ENCODE measurements at regions not wholly inside any gene's neighbourhood (a gene's known extent, or its start where the extent isn't known, plus 50 kb on each side); places are given as distances from the start of the nearest gene placed in this dataset.
"Not testable (repeated sequence)": the region's sequence is repeated elsewhere in the genome, so short reads cannot be mapped to it uniquely, and the experiment has no call there.

DNA sequence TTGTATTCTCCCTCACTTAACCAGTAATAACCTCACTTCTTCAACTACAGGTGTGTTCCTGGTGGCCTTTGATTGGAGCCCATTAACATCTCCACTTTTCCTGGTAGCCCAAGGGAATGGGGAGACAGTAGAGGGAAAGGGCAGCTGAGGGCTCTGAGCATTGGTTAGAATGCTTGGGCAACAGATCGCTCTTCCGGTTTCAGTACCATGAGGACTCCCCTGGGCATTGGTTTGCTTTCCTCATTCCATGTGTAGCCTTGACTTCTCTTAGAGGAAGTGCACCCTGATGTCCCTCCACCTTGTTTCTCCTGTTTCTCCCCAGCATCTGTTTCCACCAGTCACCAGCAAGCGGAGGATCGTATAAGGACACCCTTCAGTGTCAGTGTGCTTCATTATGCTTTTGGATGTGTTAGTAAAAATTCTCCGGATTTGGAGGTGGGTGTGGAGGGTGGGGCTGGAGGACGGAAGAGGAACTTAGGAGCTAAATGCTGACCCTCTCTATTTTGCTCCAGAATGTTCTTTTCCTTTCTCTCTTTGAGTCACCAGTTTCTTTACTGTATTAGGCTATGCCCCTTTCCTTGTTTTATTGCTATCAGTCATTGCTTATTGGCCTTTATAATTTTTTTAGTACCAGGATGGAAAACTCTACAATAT is 50.6 kb upstream of the ZNG1B start:
- peak in 1 of 42 donors; percentile 6 for DNase-seq
- intact Hi-C loops (cut with DNase I): not testable (repeated sequence)

DNA sequence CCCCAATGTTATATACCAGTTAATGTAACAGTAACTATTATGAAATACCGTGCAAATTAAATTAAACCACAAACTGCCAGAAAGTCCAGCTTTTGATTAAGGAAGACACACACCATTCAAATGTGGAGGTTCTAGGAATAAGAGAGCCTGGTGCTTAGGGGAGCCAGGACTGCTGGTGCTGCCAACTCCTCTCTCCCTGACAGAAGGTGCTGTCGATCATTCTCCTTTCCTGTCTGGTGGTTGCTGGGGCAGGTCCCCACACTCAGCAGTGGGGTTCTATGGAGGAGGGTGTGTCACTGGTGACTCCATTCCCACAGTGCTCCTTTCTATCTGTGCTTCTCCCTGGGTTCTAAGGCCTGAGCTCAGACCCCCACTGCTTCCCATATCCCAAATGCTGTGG is 57.9 kb upstream of the ZNG1B start:
- not testable (repeated sequence) for DNase-seq
- intact Hi-C loops (cut with DNase I): loop anchor here (10.0 kb wide), 1 partner anchor 135 kb away; no protein-coding TSS in a partner anchor

- no peak for DNase-seq
- intact Hi-C loops (cut with DNase I): loop anchor here (10.0 kb wide), 1 partner anchor 132 kb away; no protein-coding TSS in a partner anchor
Observed at GRCh38 chr2:113376913-113377445, 60.5 kb upstream of the ZNG1B start.

DNA sequence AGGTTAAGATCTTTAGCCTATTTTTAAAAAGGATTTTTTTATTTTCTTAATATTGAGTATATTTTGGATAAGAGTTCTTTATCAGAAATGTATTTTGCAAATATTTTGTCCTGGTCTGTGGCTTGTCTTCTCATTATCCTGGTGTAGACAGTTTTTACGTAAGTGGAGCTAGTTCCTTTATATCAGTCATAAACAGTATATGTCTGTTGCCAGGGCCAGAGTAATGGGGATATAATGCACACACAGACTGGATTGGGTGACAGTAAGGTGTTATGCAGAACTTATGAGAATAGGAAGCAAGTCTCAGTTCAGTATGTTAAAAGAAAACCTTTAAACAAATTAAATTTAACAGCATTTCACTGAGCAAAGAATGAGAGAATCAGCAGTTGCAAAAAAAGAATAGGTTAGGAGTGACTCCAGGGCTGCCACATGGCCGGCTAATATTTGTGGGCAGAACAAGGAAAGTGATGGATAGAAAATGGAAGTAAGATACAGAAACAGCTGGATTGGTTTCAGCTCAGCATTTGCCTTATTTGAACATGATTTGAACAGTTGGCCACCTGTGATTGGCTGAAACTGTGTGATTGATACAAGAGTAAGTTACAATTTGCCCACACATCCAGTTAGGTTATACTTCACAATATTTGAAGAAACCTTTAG is 61.1 kb upstream of the ZNG1B start:
- DNase-seq: no peak
- intact Hi-C loops (cut with DNase I): loop anchor here (10.0 kb wide), 1 partner anchor 132 kb away; no protein-coding TSS in a partner anchor

GRCh38 chr2:113374857-113375256 is 62.6 kb upstream of the ZNG1B start:
- not testable (repeated sequence) for DNase-seq
- intact Hi-C loops (cut with DNase I): loop anchor here (10.0 kb wide), 1 partner anchor 130 kb away; no protein-coding TSS in a partner anchor

DNA sequence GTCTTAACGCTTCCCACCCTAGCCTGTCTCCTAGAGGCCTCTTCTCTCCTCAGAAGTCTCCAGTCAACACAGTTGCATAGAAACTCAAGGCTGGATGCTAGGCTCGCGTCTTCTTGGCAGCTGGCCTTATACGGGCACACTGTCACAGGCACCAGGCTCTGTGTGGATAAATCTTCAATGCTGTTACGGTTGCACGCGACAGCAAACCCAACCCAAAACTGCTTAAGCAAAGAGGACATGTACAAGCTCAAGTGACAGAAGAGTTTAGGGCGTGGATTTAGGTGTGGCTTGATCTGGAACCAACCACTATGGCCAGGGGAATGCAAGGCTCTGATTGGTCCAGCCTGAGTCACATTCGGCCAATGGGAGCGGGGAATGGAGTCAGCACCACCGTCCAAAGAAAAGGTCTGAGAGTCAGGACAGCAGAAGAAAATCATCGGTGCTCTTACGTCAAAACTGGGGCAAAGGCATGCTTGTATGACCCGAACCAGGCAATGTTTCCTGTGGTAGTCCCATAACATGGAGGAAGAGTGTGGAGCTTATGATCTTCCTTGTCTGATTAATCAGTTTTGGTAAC is 65.1 kb upstream of the ZNG1B start:
- not testable (repeated sequence) for DNase-seq
- intact Hi-C loops (cut with DNase I): loop anchor here (10.0 kb wide), 1 partner anchor 128 kb away; no protein-coding TSS in a partner anchor

GRCh38 chr2:113370478-113371091 is 66.9 kb upstream of the ZNG1B start:
- peak in 41 of 42 donors; percentile 27 to 79 (median 59) for DNase-seq
- intact Hi-C loops (cut with DNase I): loop anchor here (10.0 kb wide), 1 partner anchor 126 kb away; no protein-coding TSS in a partner anchor

DNA sequence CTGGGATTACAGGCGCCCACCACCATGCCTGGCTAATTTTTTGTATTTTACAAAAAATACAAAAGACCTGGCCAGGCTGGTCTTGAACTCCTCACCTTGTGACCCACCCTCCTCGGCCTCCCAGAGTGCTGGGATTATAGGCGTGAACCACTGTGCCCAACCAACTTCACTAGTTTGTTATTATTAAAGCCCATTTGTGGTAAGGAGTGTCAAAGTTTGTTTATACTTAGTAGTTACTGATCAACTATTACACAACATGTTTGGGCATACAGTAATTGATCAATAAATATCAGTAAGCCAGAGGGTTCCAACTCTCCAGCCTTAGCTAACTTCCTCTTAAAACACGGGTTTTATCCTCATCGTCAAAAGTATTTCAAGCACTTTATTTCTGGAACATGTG is 67.5 kb upstream of the ZNG1B start:
- DNase-seq: no peak
- intact Hi-C loops (cut with DNase I): loop anchor here (10.0 kb wide), 1 partner anchor 125 kb away; no protein-coding TSS in a partner anchor

DNA sequence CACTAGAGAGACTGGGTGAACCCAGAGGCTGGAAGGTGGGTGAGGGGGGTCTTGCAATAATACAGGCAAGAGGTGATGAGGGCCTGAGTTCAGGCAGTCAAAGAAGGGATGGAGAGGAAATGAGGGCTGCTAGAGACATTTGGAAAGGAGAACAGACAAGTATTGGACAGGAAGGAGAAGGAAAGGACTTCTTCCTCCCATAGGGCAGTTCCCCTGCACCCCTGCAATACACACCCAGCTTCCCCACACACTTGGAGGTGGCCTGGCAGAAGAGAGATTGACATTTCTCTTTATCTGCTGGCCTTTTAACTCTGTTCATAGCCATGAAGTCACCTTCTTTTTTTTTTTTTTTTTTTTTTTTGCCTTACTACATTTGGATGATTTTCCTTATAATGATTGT is 68.9 kb upstream of the ZNG1B start:
- DNase-seq; intact Hi-C loops (cut with DNase I): not testable (repeated sequence)

DNA sequence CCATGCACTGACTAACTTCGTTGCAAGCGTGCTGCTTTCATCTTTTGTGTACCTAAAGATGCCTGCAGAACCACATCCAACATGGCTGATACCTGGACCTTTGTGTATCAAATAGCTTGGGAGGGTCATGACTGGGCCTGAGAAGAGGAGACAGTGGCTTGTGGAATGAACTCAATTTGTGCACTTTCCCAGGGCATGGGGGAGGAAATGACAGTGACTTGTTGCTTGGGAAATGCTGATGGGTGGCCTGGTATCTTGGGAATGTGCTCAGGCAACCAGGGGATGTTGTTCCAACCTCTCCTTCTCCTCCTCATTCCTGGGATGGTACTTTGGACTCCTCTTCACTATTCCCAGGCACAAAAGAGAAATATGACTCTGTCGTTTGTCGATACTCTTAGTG is 70.7 kb upstream of the ZNG1B start:
- intact Hi-C loops (cut with DNase I); DNase-seq: not testable (repeated sequence)

DNA sequence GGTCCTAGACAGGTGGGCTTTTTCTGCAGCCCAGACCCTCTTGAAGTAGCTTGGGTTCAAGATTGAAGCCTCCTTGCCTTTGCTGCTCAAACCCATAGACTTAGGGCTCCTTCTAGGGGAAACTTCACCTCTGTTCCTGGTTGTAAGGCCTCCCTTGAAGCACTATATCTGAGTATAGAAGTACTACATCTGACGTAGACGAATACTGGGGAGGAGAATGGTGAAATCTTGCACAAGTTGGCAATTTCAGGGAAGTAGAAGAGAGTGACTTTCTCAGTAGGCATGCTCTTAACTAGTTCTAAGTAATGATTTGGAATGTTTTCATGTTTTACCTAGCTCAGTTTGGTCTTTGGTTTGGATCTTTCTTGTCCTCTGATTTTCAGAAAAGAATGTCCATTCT is 71.7 kb upstream of the ZNG1B start:
- intact Hi-C loops (cut with DNase I): not testable (repeated sequence)

DNA sequence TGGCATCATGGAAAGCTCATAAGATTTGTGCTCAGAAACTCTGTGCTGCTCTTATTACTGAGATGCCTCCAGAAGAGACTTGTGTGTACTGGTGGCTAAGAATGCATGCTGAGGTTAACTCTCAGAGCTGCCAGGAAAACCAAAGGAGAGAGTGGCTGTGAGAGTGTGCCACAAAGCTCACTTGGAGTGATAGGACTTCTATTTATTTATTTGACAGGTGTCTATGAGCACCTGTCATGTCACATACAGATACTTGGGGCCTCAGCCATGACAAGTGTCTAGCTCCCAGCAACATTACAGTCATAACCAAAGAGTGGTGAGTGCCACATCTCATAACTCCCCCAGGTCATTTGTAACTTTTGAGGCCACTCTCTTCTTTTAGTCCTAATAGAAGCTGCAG is 72.2 kb upstream of the ZNG1B start:
- intact Hi-C loops (cut with DNase I): not testable (repeated sequence)

More for the DNA sequence above, 71.7 kb upstream of the ZNG1B start:
- DNase-seq: not testable (repeated sequence)

DNA sequence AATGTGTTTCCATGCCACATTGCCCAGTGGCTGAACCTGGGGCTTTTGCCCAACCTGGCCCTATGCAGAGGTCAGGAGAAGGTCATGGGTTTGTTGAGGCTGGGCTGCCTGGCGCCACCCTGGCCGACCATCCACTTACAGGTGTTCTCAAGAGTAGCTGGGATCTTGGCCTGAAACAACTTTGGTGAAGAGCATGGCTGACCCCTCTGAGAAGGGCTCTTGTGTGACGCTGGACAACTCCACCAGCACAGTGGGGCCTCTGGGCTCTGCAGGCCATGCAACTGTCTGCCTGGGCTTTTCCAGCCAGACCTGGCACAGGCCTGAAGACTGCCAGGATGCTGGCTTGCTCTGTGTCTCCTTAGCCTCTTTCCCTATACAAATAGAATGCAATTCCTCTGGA is 76.4 kb upstream of the ZNG1B start:
- no peak for DNase-seq
- intact Hi-C loops (cut with DNase I): no loop called here

More for the DNA sequence above, 72.2 kb upstream of the ZNG1B start:
- DNase-seq: not testable (repeated sequence)

DNA sequence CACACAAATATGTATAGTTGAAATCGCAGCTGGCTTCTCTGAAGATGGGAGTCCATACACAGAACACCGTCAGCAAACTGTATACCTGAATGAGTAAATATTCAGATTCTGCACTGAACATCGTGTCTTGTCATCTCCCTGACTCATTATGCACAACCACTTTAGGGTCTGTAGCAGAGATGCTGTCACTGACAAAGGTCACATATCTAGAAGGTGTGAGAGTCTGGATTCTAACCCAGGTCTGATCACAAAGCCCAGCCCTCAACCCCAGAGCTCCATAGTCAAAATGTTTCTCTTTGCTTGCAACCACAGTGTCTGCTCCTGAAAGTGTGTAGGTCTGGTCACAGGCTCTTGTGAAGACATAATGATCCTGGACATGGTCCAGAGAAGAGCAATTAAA is 78.3 kb upstream of the PAX8 start:
- no peak for DNase-seq
- intact Hi-C loops (cut with DNase I): no loop called here

DNA sequence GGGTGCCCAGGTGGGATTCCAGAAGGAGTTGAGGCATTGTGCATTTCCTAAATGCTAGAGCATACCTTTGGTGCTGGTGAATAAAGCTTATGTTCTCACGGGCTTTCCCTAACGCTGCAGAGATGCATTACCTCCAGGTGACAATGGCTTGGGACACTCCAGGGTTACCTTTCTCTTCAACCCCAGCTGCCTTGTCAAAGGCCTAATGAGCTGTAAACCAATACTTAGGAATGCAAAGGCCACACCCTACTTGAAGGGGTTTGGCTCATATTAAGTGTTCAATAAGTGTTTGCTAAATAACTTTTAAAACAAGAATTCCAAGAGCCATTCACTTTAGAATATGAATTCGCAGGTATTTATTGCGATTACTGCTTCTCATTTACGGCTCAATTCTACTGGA is 77.6 kb upstream of the PAX8 start:
- DNase-seq; intact Hi-C loops (cut with DNase I): not testable (repeated sequence)

- DNase-seq; intact Hi-C loops (cut with DNase I): not testable (repeated sequence)
Observed at GRCh38 chr2:113355339-113356015, 76.8 kb upstream of the PAX8 start.

- intact Hi-C loops (cut with DNase I): no loop called here
- no peak for DNase-seq
Observed at GRCh38 chr2:113351375-113352355, 72.9 kb upstream of the PAX8 start.

All from head of caudate nucleus (tissue), 42 donors.